ENCODE measurements at regions not wholly inside any gene's neighbourhood (a gene's known extent, or its start where the extent isn't known, plus 50 kb on each side); places are given as distances from the start of the nearest gene placed in this dataset.

- no peak for TF ChIP-seq GATA2 (IDR thresholded peaks at IDR 0.05; ENCODE audit: low read depth, low read length)
- no peak for TF ChIP-seq GATA3 (IDR thresholded peaks at IDR 0.05; ENCODE audit: low read depth, low read length)
Observed at GRCh38 chr11:113602483-113602882, 103.6 kb downstream of the TMPRSS5 start.

- TF ChIP-seq GATA3 (IDR thresholded peaks at IDR 0.05; ENCODE audit: low read depth, low read length), result no peak
- no peak for TF ChIP-seq GATA2 (IDR thresholded peaks at IDR 0.05; ENCODE audit: low read depth, low read length)
Observed at GRCh38 chr11:113596658-113597057, 109.5 kb downstream of the TMPRSS5 start.

- TF ChIP-seq GATA3 (IDR thresholded peaks at IDR 0.05; ENCODE audit: low read depth, low read length) (no peak), GATA2 (IDR thresholded peaks at IDR 0.05; ENCODE audit: low read depth, low read length) (no peak)
Observed at GRCh38 chr11:113595810-113596594, 110.1 kb downstream of the TMPRSS5 start.

- TF ChIP-seq GATA2 (IDR thresholded peaks at IDR 0.05; ENCODE audit: low read depth, low read length) (no peak), GATA3 (IDR thresholded peaks at IDR 0.05; ENCODE audit: low read depth, low read length) (no peak)
Observed at GRCh38 chr11:113593698-113594308, 112.3 kb downstream of the TMPRSS5 start.

GRCh38 chr11:113591117-113591516 lies 115.0 kb downstream of the TMPRSS5 start:
- TF ChIP-seq GATA3 (IDR thresholded peaks at IDR 0.05; ENCODE audit: low read depth, low read length) (no peak), GATA2 (IDR thresholded peaks at IDR 0.05; ENCODE audit: low read depth, low read length) (peak; percentile 79; the same call in 1 of the 2 replicates)

GRCh38 chr11:113587308-113587739 lies 112.1 kb upstream of the DRD2 start:
- TF ChIP-seq GATA3 (IDR thresholded peaks at IDR 0.05; ENCODE audit: low read depth, low read length) (no peak), GATA2 (IDR thresholded peaks at IDR 0.05; ENCODE audit: low read depth, low read length) (no peak)

- TF ChIP-seq GATA3 (IDR thresholded peaks at IDR 0.05; ENCODE audit: low read depth, low read length) (no peak), GATA2 (IDR thresholded peaks at IDR 0.05; ENCODE audit: low read depth, low read length) (no peak)
Observed at GRCh38 chr11:113584371-113584770, 109.2 kb upstream of the DRD2 start.

- TF ChIP-seq GATA3 (IDR thresholded peaks at IDR 0.05; ENCODE audit: low read depth, low read length) (no peak), GATA2 (IDR thresholded peaks at IDR 0.05; ENCODE audit: low read depth, low read length) (no peak)
Observed at GRCh38 chr11:113581713-113582112, 106.5 kb upstream of the DRD2 start.

GRCh38 chr11:113579292-113579940 lies 104.2 kb upstream of the DRD2 start:
- TF ChIP-seq GATA2 (IDR thresholded peaks at IDR 0.05; ENCODE audit: low read depth, low read length) (no peak), GATA3 (IDR thresholded peaks at IDR 0.05; ENCODE audit: low read depth, low read length) (no peak)

GRCh38 chr11:113578715-113579250 lies 103.6 kb upstream of the DRD2 start:
- TF ChIP-seq GATA2 (IDR thresholded peaks at IDR 0.05; ENCODE audit: low read depth, low read length), result no peak
- TF ChIP-seq GATA3 (IDR thresholded peaks at IDR 0.05; ENCODE audit: low read depth, low read length), result no peak

GRCh38 chr11:113578033-113578380 lies 102.8 kb upstream of the DRD2 start:
- TF ChIP-seq GATA3 (IDR thresholded peaks at IDR 0.05; ENCODE audit: low read depth, low read length) (no peak), GATA2 (IDR thresholded peaks at IDR 0.05; ENCODE audit: low read depth, low read length) (no peak)

GRCh38 chr11:113577356-113578032 lies 102.3 kb upstream of the DRD2 start:
- no peak for TF ChIP-seq GATA2 (IDR thresholded peaks at IDR 0.05; ENCODE audit: low read depth, low read length)
- TF ChIP-seq GATA3 (IDR thresholded peaks at IDR 0.05; ENCODE audit: low read depth, low read length), result no peak

GRCh38 chr11:113574586-113574985 lies 99.4 kb upstream of the DRD2 start:
- TF ChIP-seq GATA2 (IDR thresholded peaks at IDR 0.05; ENCODE audit: low read depth, low read length), result peak; percentile 33; the same call in 1 of the 2 replicates
- no peak for TF ChIP-seq GATA3 (IDR thresholded peaks at IDR 0.05; ENCODE audit: low read depth, low read length)

GRCh38 chr11:113574171-113574570 lies 99.0 kb upstream of the DRD2 start:
- TF ChIP-seq GATA3 (IDR thresholded peaks at IDR 0.05; ENCODE audit: low read depth, low read length) (no peak), GATA2 (IDR thresholded peaks at IDR 0.05; ENCODE audit: low read depth, low read length) (no peak)

All from SH-SY5Y (cell line).